Neuronal stem cell (in vitro differentiated cells): ENCODE measurements at regions not wholly inside any gene's neighbourhood (a gene's known extent, or its start where the extent isn't known, plus 50 kb on each side); places are given as distances from the start of the nearest gene placed in this dataset.
"Not testable (repeated sequence)": the region's sequence is repeated elsewhere in the genome, so short reads cannot be mapped to it uniquely, and the experiment has no call there.

Source experiments
- DNase-seq: peaks from one replicate; pipeline ENCODE4 v3.0.0-alpha.2; 2013; ENCODE audit warnings: low spot score
- H2AFZ ChIP-seq: one replicate; pipeline ENCODE4 v1.6.1; 2013; ENCODE audit warnings: mild to moderate bottlenecking, low read length, inconsistent platforms
- H2AK5ac ChIP-seq: 2 replicates; pipeline ENCODE4 v1.6.1; 2013; ENCODE audit warnings: low read depth, mild to moderate bottlenecking, inconsistent platforms, low read length, moderate library complexity, mixed read lengths
- H2BK120ac ChIP-seq: 2 replicates; pipeline ENCODE4 v1.6.1; 2013; ENCODE audit warnings: low read depth, mild to moderate bottlenecking, inconsistent platforms, low read length, moderate library complexity, mixed read lengths
- H2BK12ac ChIP-seq: one replicate; pipeline ENCODE4 v1.6.1; 2013; ENCODE audit warnings: low read length, inconsistent platforms
- H2BK15ac ChIP-seq: 2 replicates; pipeline ENCODE4 v1.6.1; 2013; ENCODE audit warnings: mild to moderate bottlenecking, low read length, inconsistent platforms, mixed read lengths
- H2BK5ac ChIP-seq: one replicate; pipeline ENCODE4 v1.6.1; 2013; ENCODE audit warnings: inconsistent platforms, mild to moderate bottlenecking, low read length, moderate library complexity
- H3K14ac ChIP-seq: one replicate; pipeline ENCODE4 v1.6.1; 2013; ENCODE audit warnings: low read length, inconsistent platforms
- H3K18ac ChIP-seq: 2 replicates; pipeline ENCODE4 v1.6.1; 2013; ENCODE audit warnings: low read length, inconsistent platforms
- H3K23ac ChIP-seq: 2 replicates; pipeline ENCODE4 v1.6.1; 2013; ENCODE audit warnings: low read depth, mild to moderate bottlenecking, mixed read lengths, low read length, inconsistent platforms; ENCODE audit not compliant: poor library complexity
- H3K27ac ChIP-seq: replicated peaks from 3 replicates; pipeline ENCODE4 v1.5.1; 2013; ENCODE audit warnings: low read length, inconsistent platforms
- H3K27me3 ChIP-seq, 3 experiments: 2 replicates each; pipeline ENCODE4 v1.6.1; 2013; ENCODE audit warnings: low read length in 3 of 3, mild to moderate bottlenecking in 2 of 3, inconsistent platforms in 1 of 3, low read depth in 1 of 3, mixed read lengths in 1 of 3, moderate library complexity in 1 of 3; ENCODE audit not compliant: control insufficient read depth in 3 of 3, insufficient read depth in 3 of 3
- H3K36me3 ChIP-seq, 2 donors: replicated peaks in 1 of 2; 2 replicates each; pipeline ENCODE4 v1.6.1; 2013; ENCODE audit warnings: low read length in 2 of 2; ENCODE audit not compliant: control insufficient read depth in 2 of 2, insufficient read depth in 2 of 2
- H3K4ac ChIP-seq: 2 replicates; pipeline ENCODE4 v1.6.1; 2013; ENCODE audit warnings: inconsistent platforms, mild to moderate bottlenecking, low read length, moderate library complexity
- H3K4me1 ChIP-seq, 2 donors: 1 replicate in 1 of 2; 2 replicates in 1 of 2; pipeline ENCODE4 v1.6.1; 2013; ENCODE audit warnings: low read length in 2 of 2, low read depth in 1 of 2; ENCODE audit not compliant: control insufficient read depth in 2 of 2, insufficient read depth in 1 of 2
- H3K4me2 ChIP-seq: one replicate; pipeline ENCODE4 v1.6.1; 2013; ENCODE audit warnings: mild to moderate bottlenecking, low read length, inconsistent platforms; ENCODE audit not compliant: insufficient read depth, poor library complexity, severe bottlenecking
- H3K4me3 ChIP-seq, 2 donors: 2 replicates each; pipeline ENCODE4 v1.5.1; 2013; ENCODE audit warnings: low read length in 2 of 2, mild to moderate bottlenecking in 2 of 2, inconsistent platforms in 1 of 2, moderate library complexity in 1 of 2
- H3K79me1 ChIP-seq: one replicate; pipeline ENCODE4 v1.6.1; 2013; ENCODE audit warnings: low read depth, mild to moderate bottlenecking, inconsistent platforms, low read length, moderate library complexity
- H3K9ac ChIP-seq: one replicate; pipeline ENCODE4 v1.6.1; 2013; ENCODE audit warnings: mild to moderate bottlenecking, low read depth, low read length, inconsistent platforms; ENCODE audit not compliant: poor library complexity
- H3K9me3 ChIP-seq, 2 donors: replicated peaks in 1 of 2; 2 replicates each; pipeline versions ENCODE3 to v1.6.1; 2013; ENCODE audit warnings: low read length in 2 of 2, mild to moderate bottlenecking in 2 of 2, inconsistent platforms in 1 of 2, low read depth in 1 of 2, mixed read lengths in 1 of 2, moderate library complexity in 1 of 2; ENCODE audit not compliant: control insufficient read depth in 2 of 2, insufficient read depth in 1 of 2
- H4K8ac ChIP-seq: one replicate; pipeline ENCODE4 v1.6.1; 2013; ENCODE audit warnings: low read depth, mild to moderate bottlenecking, inconsistent platforms, low read length, moderate library complexity
- H4K91ac ChIP-seq: one replicate; pipeline ENCODE4 v1.6.1; 2013; ENCODE audit warnings: low read length, low read depth, mild to moderate bottlenecking, inconsistent platforms; ENCODE audit not compliant: poor library complexity
- WGBS, 2 donors: extraction: QIAGEN DNeasy Blood & Tissue Kit; methylation state at CpG; one replicate each; pipeline ENCODE4 v1.1.7; 2013; ENCODE audit warnings: missing lambda C conversion rate in 2 of 2, mixed read lengths in 1 of 2; ENCODE audit not compliant: insufficient read length in 2 of 2, insufficient replicate concordance in 1 of 2; ENCODE audit errors: extremely low coverage in 2 of 2; 5-methylcytosine and 5-hydroxymethylcytosine counted together

DNA sequence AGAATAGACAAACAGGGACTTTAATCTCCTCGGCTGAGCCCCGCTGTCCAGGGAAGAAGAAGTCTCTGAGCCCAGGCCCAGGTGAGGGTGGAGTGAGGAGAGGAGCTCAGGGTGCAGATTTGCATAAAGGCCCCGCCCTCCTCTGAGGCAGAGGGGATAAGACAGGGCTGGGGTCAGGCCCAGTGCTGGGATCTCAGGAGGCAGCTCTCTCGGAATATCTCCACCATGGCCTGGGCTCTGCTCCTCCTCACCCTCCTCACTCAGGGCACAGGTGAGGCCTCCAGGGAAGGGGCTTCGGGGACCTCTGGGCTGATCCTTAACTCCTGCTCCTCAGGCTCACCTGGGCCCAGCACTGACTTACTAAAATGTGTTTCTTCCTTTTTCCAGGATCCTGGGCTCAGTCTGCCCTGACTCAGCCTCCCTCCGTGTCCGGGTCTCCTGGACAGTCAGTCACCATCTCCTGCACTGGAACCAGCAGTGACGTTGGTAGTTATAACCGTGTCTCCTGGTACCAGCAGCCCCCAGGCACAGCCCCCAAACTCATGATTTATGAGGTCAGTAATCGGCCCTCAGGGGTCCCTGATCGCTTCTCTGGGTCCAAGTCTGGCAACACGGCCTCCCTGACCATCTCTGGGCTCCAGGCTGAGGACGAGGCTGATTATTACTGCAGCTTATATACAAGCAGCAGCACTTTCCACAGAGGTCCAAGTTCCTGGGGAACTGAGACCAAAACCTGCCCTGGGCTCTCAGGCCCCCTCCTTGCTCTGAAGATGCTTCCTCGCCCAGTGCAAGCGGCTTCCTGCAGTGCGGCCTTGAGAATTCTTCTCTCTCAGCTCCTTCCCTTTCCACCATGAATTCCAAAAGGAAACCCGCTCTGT lies 90.2 kb downstream of the GGTLC2 start:
- not testable (repeated sequence) for H2BK5ac ChIP-seq, H2AFZ ChIP-seq
- no CpG with 5 or more reads among the region's 17 CpGs for WGBS, 2 donors

DNA sequence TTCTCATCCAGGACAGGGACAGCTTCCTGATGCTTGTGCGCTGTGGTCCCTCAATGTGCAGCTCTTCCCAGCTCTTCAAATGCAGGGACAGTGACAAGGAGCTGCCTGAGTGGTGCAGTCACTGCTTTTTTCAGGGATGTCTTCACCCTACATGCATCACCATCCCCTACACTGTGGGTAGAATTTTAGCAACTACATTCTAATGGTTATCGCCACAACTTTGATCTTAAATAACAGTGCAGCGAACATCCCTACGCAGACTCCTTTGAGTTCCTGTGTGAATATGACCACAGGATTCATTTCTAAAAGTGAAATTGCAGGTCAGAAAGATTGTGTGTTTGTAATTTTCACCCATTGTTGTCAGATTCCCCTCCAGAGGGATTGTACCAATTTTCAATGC lies 90.9 kb downstream of the GGTLC2 start:
- not testable (repeated sequence) for H3K4me2 ChIP-seq, H3K4me1 ChIP-seq, H3K4me3 ChIP-seq, H3K79me1 ChIP-seq, H3K18ac ChIP-seq, H2BK5ac ChIP-seq, H3K14ac ChIP-seq, H4K91ac ChIP-seq, H2BK15ac ChIP-seq, H3K9me3 ChIP-seq, H3K36me3 ChIP-seq, H2AFZ ChIP-seq, H2BK12ac ChIP-seq, H3K23ac ChIP-seq, H3K9ac ChIP-seq, H4K8ac ChIP-seq, H3K27ac ChIP-seq, DNase-seq, H3K4ac ChIP-seq, H2AK5ac ChIP-seq, H2BK120ac ChIP-seq
- WGBS, 2 donors, result no CpG with 5 or more reads among the region's 4 CpGs
- peaks cover 0 to 13% (median 0%) of the 10 kb centered on the region in 3 experiments for H3K27me3 ChIP-seq

More for the DNA sequence above, 90.2 kb downstream of the GGTLC2 start:
- not testable (repeated sequence) for H4K8ac ChIP-seq, H3K4ac ChIP-seq, H2BK12ac ChIP-seq, H4K91ac ChIP-seq, H3K23ac ChIP-seq, H2BK15ac ChIP-seq, H3K4me1 ChIP-seq, H3K4me2 ChIP-seq, H3K14ac ChIP-seq, H3K79me1 ChIP-seq, H3K36me3 ChIP-seq, H3K9ac ChIP-seq, H3K27ac ChIP-seq, H2BK120ac ChIP-seq, H3K4me3 ChIP-seq, H3K9me3 ChIP-seq, H3K18ac ChIP-seq, DNase-seq, H2AK5ac ChIP-seq
- peaks cover 0 to 17% (median 0%) of the 10 kb centered on the region in 3 experiments for H3K27me3 ChIP-seq

DNA sequence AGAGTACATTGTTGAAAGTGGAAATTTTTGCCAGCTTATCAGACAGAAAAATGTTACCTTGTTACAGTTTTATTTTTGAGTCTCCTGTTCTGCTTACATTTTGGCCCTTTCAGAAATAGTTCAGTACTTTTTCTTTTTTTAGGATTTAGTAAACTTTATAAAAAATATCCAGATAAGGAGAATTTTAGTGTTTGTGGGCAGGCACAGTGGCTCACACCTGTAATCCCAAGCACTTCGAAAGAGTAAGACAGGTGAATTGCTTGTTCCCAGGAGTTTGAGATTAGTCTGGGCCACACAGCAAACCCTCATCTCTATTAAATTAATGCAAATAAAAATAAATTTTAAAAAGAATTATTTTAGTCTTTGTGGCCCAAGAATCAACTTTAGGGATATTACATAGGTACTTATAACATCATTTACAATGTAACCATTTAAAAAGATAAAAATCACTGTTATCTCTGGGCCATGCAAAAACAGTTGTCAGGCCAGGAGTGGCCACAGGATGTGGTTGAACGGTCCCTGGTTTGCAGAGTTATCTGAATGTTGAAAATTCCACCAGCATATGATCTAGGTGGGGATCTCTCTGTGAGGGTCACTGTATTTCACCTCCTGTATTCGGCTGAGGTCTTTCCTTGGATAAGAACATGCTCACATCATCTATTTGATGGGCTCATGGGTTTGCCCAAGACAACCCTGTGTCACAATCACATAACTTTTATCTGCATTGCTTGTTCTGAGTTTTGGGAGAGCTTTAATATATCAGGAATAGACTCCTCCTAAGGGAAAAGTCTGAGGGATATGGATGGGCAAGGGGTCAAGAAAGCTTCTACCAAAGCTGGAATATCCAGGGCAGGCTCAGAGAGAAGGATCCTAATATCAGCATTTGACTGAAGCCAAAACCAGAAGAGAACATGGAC lies 91.5 kb downstream of the GGTLC2 start:
- Histone ChIP-seq H4K91ac (no peak overlapping the region), H3K18ac (no peak overlapping the region), H3K4ac (no peak overlapping the region), H3K27ac (no peak overlapping the region), H3K23ac (no peak overlapping the region), H2AK5ac (no peak overlapping the region), H3K4me1 (no peaks in the 10 kb centered on the region), H3K14ac (no peak overlapping the region), H3K4me2 (no peak overlapping the region), H2BK15ac (no peak overlapping the region), H3K79me1 (no peaks in the 10 kb centered on the region), H3K27me3 (peaks cover 0 to 9% (median 0%) of the 10 kb centered on the region in 3 experiments), H2BK120ac (no peak overlapping the region), H2BK5ac (no peak overlapping the region), H2BK12ac (no peak overlapping the region), H3K4me3 (no peak overlapping the region), H3K9ac (no peak overlapping the region), H4K8ac (no peak overlapping the region), H3K36me3 (no peaks in the 10 kb centered on the region), H3K9me3 (no peaks in the 10 kb centered on the region), H2AFZ (no peak overlapping the region)
- WGBS, 2 donors, result no CpG with 5 or more reads among the region's 3 CpGs
- DNase-seq, result no peak

DNA sequence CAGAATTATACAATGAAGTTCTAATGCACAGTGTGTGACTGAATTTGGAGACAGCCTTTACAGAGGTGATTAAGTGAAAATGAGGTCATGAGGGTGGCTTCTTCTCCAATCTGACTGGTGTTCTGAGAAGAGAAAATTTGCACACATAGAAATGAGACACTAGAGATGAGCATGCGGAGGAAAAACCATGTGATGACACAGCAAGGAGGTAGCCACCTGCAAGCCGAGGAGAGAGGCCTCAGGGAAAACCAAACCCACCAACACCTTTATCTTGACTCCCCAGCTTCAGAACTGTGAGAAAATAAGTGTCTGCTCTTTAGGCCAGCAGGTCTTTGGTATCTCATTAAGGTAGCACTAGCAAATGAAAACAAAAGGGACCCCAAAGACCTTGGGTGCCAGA lies 93.2 kb downstream of the GGTLC2 start:
- no peak for DNase-seq
- no peak overlapping the region for H2AFZ ChIP-seq
- WGBS, 2 donors, result no CpG with 5 or more reads among the region's 2 CpGs
- no peak overlapping the region for H4K8ac ChIP-seq
- H3K79me1 ChIP-seq, result no peaks in the 10 kb centered on the region
- no peak overlapping the region for H3K9ac ChIP-seq
- no peaks in the 10 kb centered on the region for H3K36me3 ChIP-seq
- no peak overlapping the region for H2AK5ac ChIP-seq
- no peak overlapping the region for H3K4me3 ChIP-seq
- H3K14ac ChIP-seq, result no peak overlapping the region
- H3K23ac ChIP-seq, result no peak overlapping the region
- H3K27me3 ChIP-seq, result peaks cover 0 to 4% (median 0%) of the 10 kb centered on the region in 3 experiments
- H2BK5ac ChIP-seq, result no peak overlapping the region
- H3K9me3 ChIP-seq, result no peaks in the 10 kb centered on the region
- H2BK120ac ChIP-seq, result no peak overlapping the region
- no peak overlapping the region for H2BK15ac ChIP-seq
- H3K4me2 ChIP-seq, result no peak overlapping the region
- H3K27ac ChIP-seq, result no peak overlapping the region
- no peak overlapping the region for H3K4ac ChIP-seq
- H3K4me1 ChIP-seq, result no peaks in the 10 kb centered on the region
- H4K91ac ChIP-seq, result no peak overlapping the region
- no peak overlapping the region for H3K18ac ChIP-seq
- no peak overlapping the region for H2BK12ac ChIP-seq
